GM19035 (cell line): ENCODE measurements at regions not wholly inside any gene's neighbourhood (a gene's known extent, or its start where the extent isn't known, plus 50 kb on each side); places are given as distances from the start of the nearest gene placed in this dataset.
"Not testable (repeated sequence)": the region's sequence is repeated elsewhere in the genome, so short reads cannot be mapped to it uniquely, and the experiment has no call there.

Experiments
- ATAC-seq: cut with Tn5 transposase; IDR thresholded peaks from one replicate; pipeline ENCODE4 v1.9.1; 2021; ENCODE audit not compliant: unreplicated experiment

- ATAC-seq: no peak
Observed at GRCh38 chr6:117761610-117762009, 86.3 kb downstream of the NUS1 start.

- ATAC-seq: peak; percentile 98
Observed at GRCh38 chr6:117771403-117771802, 96.1 kb downstream of the NUS1 start.

- no peak for ATAC-seq
Observed at GRCh38 chr6:117776441-117776840, 101.2 kb downstream of the NUS1 start.

GRCh38 chr6:117781550-117781949 lies 106.3 kb downstream of the NUS1 start:
- ATAC-seq: no peak

- no peak for ATAC-seq
Observed at GRCh38 chr6:117783279-117783678, 108.0 kb downstream of the NUS1 start.

GRCh38 chr6:117791012-117791411 lies 115.7 kb downstream of the NUS1 start:
- no peak for ATAC-seq

GRCh38 chr6:117795234-117795633 lies 111.8 kb upstream of the SLC35F1 start:
- ATAC-seq: no peak

GRCh38 chr6:117798819-117799218 lies 108.2 kb upstream of the SLC35F1 start:
- not testable (repeated sequence) for ATAC-seq

- no peak for ATAC-seq
Observed at GRCh38 chr6:117810269-117810668, 96.8 kb upstream of the SLC35F1 start.

GRCh38 chr6:117817499-117817898 lies 89.6 kb upstream of the SLC35F1 start:
- no peak for ATAC-seq

- ATAC-seq: no peak
Observed at GRCh38 chr6:117817992-117818391, 89.1 kb upstream of the SLC35F1 start.

GRCh38 chr6:117818449-117818848 lies 88.6 kb upstream of the SLC35F1 start:
- no peak for ATAC-seq

GRCh38 chr6:117829594-117830319 lies 77.3 kb upstream of the SLC35F1 start:
- no peak for ATAC-seq

- no peak for ATAC-seq
Observed at GRCh38 chr6:117837261-117837660, 69.8 kb upstream of the SLC35F1 start.

GRCh38 chr6:117840541-117840983 lies 66.5 kb upstream of the SLC35F1 start:
- ATAC-seq: no peak

GRCh38 chr6:117847912-117848311 lies 59.2 kb upstream of the SLC35F1 start:
- ATAC-seq: no peak

- ATAC-seq: no peak
Observed at GRCh38 chr6:117849087-117849486, 58.0 kb upstream of the SLC35F1 start.
